Stomach (tissue), 4 donors: ENCODE measurements at regions not wholly inside any gene's neighbourhood (a gene's known extent, or its start where the extent isn't known, plus 50 kb on each side); places are given as distances from the start of the nearest gene placed in this dataset.

ENCODE experiments used
- CTCF ChIP-seq, 7 experiments: fragments of 450-650 bp in 4 of 7; fragments of 200-600 bp in 3 of 7; sonication (generic) in 3 of 7; IDR thresholded peaks; one replicate each; pipeline ENCODE4 v1.5.1; 2016 to 2019; ENCODE audit warnings: antibody characterized with exemption in 7 of 7, control low read depth in 2 of 7, mild to moderate bottlenecking in 1 of 7
- EP300 ChIP-seq: sonication (generic); formaldehyde crosslinking; IDR thresholded peaks from one replicate; pipeline ENCODE4 v1.6.1; 2017; ENCODE audit warnings: antibody characterized with exemption
- POLR2A ChIP-seq, 4 donors: fragments of 450-650 bp; IDR thresholded peaks; one replicate each; pipeline ENCODE4 v1.6.1; 2016; ENCODE audit warnings: antibody characterized with exemption in 4 of 4, control low read depth in 2 of 4, mild to moderate bottlenecking in 1 of 4, moderate library complexity in 1 of 4
- POLR2AphosphoS5 ChIP-seq, 3 donors: sonication (generic); formaldehyde crosslinking; IDR thresholded peaks; one replicate each; pipeline ENCODE4 v1.6.1; 2016; ENCODE audit warnings: antibody characterized with exemption in 3 of 3

DNA sequence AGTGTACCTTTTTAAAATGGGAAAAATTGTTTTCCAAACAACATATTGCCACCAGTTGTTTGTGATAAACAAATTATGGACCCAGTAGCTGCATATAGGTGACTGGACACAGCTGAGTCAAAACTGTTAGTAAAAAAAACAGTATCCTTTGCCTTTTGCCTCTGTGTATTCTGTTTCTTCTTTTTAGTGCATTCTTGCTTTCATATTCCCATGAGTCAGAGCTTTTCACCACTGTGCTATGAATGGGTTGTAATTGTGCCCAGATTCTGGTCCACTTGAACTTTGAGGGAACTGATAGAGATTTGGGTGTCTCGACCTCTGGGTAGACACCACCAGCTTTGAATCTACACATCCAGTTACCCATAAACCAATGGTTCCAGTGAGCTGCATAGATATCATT lies 1441.9 kb upstream of the ZEB2 start:
- TF ChIP-seq CTCF (IDR thresholded peaks at IDR 0.05) (no peak), POLR2A (IDR thresholded peaks at IDR 0.05) (no peak), POLR2AphosphoS5 (IDR thresholded peaks at IDR 0.05) (no peak), EP300 (no peak)
